Panc1 (cell line): ENCODE measurements at regions not wholly inside any gene's neighbourhood (a gene's known extent, or its start where the extent isn't known, plus 50 kb on each side); places are given as distances from the start of the nearest gene placed in this dataset.

Experiments
- POLR2AphosphoS5 ChIP-seq: IDR thresholded peaks from 2 replicates; pipeline ENCODE4 v1.6.1; 2012; ENCODE audit warnings: mild to moderate bottlenecking, low read depth, low read length, moderate library complexity
- TCF7L2 ChIP-seq: IDR thresholded peaks from 2 replicates; pipeline ENCODE4 v1.6.1; 2011; ENCODE audit warnings: mild to moderate bottlenecking, low read depth, low read length, inconsistent platforms
- TF ChIP-seq, protein P1 (sequence below): fragments of 450-650 bp; IDR thresholded peaks from 2 replicates; pipeline ENCODE4 v1.5.1; 2017; ENCODE audit warnings: mild to moderate bottlenecking

DNA sequence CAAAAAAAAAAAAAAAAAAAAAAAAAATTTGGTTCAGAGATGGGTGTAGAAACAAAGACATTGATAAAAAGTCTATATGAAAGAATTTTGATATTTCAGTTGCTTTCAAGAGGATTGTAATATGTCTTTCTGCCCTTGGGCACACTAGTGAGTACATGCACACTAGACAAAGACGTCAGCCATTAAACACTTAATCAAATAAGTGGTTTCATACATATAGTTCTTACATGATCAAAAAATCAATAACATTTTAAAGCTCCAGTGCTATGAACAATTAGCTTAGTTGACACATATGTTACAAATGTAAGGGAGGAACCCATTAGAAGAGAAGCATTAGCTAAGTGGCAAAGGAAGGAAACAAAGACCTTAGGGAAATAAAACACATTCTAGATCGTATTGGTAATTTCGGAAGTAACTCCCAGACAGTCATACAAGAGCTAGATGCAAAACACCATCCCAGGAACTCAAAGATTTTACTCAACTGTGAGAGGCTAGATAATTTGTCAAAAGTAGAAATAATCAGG lies 84.5 kb upstream of the MAN2A1 start:
- TF ChIP-seq, protein P1, sequence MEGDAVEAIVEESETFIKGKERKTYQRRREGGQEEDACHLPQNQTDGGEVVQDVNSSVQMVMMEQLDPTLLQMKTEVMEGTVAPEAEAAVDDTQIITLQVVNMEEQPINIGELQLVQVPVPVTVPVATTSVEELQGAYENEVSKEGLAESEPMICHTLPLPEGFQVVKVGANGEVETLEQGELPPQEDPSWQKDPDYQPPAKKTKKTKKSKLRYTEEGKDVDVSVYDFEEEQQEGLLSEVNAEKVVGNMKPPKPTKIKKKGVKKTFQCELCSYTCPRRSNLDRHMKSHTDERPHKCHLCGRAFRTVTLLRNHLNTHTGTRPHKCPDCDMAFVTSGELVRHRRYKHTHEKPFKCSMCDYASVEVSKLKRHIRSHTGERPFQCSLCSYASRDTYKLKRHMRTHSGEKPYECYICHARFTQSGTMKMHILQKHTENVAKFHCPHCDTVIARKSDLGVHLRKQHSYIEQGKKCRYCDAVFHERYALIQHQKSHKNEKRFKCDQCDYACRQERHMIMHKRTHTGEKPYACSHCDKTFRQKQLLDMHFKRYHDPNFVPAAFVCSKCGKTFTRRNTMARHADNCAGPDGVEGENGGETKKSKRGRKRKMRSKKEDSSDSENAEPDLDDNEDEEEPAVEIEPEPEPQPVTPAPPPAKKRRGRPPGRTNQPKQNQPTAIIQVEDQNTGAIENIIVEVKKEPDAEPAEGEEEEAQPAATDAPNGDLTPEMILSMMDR = no peak
- TF ChIP-seq TCF7L2 (no peak), POLR2AphosphoS5 (no peak)
